ENCODE measurements at regions not wholly inside any gene's neighbourhood (a gene's known extent, or its start where the extent isn't known, plus 50 kb on each side); places are given as distances from the start of the nearest gene placed in this dataset.

GRCh38 chr20:63125581-63125837 lies 90.4 kb downstream of the YTHDF1 start:
- Histone ChIP-seq H3K79me2 (ENCODE audit: control insufficient read depth, insufficient read depth, low read length) (no peaks in the 10 kb centered on the region), H3K4me1 (ENCODE audit: control insufficient read depth, extremely low read depth, insufficient read depth, low read length) (peaks cover 6% of the 10 kb centered on the region), H3K36me3 (ENCODE audit: control insufficient read depth in 2 of 2, extremely low read depth in 1 of 2, insufficient read depth in 2 of 2, low read length in 2 of 2) (no peaks in the 10 kb centered on the region), H3K4me2 (ENCODE audit: insufficient read depth, low read length) (no peak overlapping the region), H3K9me3 (replicated peaks; ENCODE audit: control insufficient read depth, insufficient read depth, low read length) (no peaks in the 10 kb centered on the region), H2AFZ (ENCODE audit: low read depth, low read length) (no peak overlapping the region), H3K27me3 (ENCODE audit: control insufficient read depth in 2 of 2, insufficient read depth in 2 of 2, low read length in 2 of 2) (no peaks in the 10 kb centered on the region), H3K9me1 (replicated peaks; ENCODE audit: control insufficient read depth, extremely low read depth, insufficient read depth, low read length) (no peaks in the 10 kb centered on the region), H3K27ac (ENCODE audit: insufficient read depth, low read depth, low read length) (no peak overlapping the region), H4K20me1 (replicated peaks; ENCODE audit: control insufficient read depth, extremely low read depth, insufficient read depth, low read length) (no peaks in the 10 kb centered on the region), H3K9ac (replicated peaks; ENCODE audit: extremely low read depth, insufficient read depth, low read length) (no peak overlapping the region), H3K4me3 (replicated peaks in 1 of 3; ENCODE audit: insufficient read depth in 1 of 3, low read depth in 1 of 3, low read length in 3 of 3) (no peak overlapping the region)
- CTCF ChIA-PET = no interaction called here
- FAIRE-seq (no peak), DNase-seq (ENCODE audit: low read depth, low spot score) (no peak)
- dilution Hi-C loops (cut with MboI; ENCODE audit: extremely low pct_ligation_motif_present, low sequenced_read_pairs) (no loop called here), intact Hi-C loops (cut with micrococcal nuclease) (no loop called here)
- BruUV-seq (replicated peaks) = no TSS peak
- TF ChIP-seq JUN (IDR thresholded peaks at IDR 0.05; ENCODE audit: borderline replicate concordance, insufficient read depth, insufficient read length, low read depth) (no peak), MAX (IDR thresholded peaks at IDR 0.05; ENCODE audit: insufficient read depth, insufficient read length) (no peak), GATA2 (IDR thresholded peaks at IDR 0.05; ENCODE audit: insufficient read depth, insufficient read length, low read depth, low read length) (no peak), MYC (IDR thresholded peaks at IDR 0.05; ENCODE audit: low read depth, low read length) (no peak), FOS (IDR thresholded peaks at IDR 0.05; ENCODE audit: borderline replicate concordance, insufficient read depth, low read length) (no peak), POLR2AphosphoS5 (IDR thresholded peaks at IDR 0.05; ENCODE audit: insufficient read depth, low read depth, low read length) (no peak), EZH2 (IDR thresholded peaks at IDR 0.05; ENCODE audit: borderline replicate concordance, low read depth, low read length, severe bottlenecking) (no peak)
- TF ChIP-seq, protein P1, sequence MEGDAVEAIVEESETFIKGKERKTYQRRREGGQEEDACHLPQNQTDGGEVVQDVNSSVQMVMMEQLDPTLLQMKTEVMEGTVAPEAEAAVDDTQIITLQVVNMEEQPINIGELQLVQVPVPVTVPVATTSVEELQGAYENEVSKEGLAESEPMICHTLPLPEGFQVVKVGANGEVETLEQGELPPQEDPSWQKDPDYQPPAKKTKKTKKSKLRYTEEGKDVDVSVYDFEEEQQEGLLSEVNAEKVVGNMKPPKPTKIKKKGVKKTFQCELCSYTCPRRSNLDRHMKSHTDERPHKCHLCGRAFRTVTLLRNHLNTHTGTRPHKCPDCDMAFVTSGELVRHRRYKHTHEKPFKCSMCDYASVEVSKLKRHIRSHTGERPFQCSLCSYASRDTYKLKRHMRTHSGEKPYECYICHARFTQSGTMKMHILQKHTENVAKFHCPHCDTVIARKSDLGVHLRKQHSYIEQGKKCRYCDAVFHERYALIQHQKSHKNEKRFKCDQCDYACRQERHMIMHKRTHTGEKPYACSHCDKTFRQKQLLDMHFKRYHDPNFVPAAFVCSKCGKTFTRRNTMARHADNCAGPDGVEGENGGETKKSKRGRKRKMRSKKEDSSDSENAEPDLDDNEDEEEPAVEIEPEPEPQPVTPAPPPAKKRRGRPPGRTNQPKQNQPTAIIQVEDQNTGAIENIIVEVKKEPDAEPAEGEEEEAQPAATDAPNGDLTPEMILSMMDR (IDR thresholded peaks at IDR 0.05; ENCODE audit: extremely low read depth in 1 of 2, insufficient read depth in 1 of 2, low read depth in 1 of 2, low read length in 2 of 2) = no peak
- POLR2A ChIA-PET = no interaction called here
